Endothelial cell of umbilical vein (primary cell): ENCODE measurements at regions not wholly inside any gene's neighbourhood (a gene's known extent, or its start where the extent isn't known, plus 50 kb on each side); places are given as distances from the start of the nearest gene placed in this dataset.

ENCODE experiments used
- BruUV-seq: library from RNA; stranded (reverse); fragments of 400-500 nt; replicated peaks from 2 replicates; lab custom pipeline; 2021; lab: Mats Ljungman, UMichigan
- CTCF ChIA-PET: fragments of 300-600, 350-600 bp; sonication (Branson Sonifier 250); formaldehyde crosslinking; loops from one replicate; lab custom pipeline; 2021; ENCODE audit warnings: antibody characterized with exemption, inconsistent platforms; lab: Charles Lee
- POLR2A ChIA-PET: fragments of 300-600, 350-600 bp; sonication (Branson Sonifier 250); formaldehyde crosslinking; loops from one replicate; lab custom pipeline; 2021; ENCODE audit warnings: antibody characterized with exemption, inconsistent platforms; lab: Charles Lee
- DNase-seq: peaks from one replicate; pipeline ENCODE4 v3.0.0-alpha.2; 2011; ENCODE audit warnings: low read depth, low spot score
- FAIRE-seq: peaks from 2 replicates; lab custom pipeline; 2011; peaks lifted over from hg19 to GRCh38; lab: Jason Lieb, UNC
- H2AFZ ChIP-seq: 2 replicates; pipeline ENCODE4 v1.6.0; 2012; ENCODE audit warnings: low read depth, low read length, control low read depth, inconsistent platforms
- H3K27ac ChIP-seq: 2 replicates; pipeline ENCODE4 v1.5.1; 2011; ENCODE audit warnings: low read depth, mild to moderate bottlenecking, control low read depth, low read length, moderate library complexity; ENCODE audit not compliant: insufficient read depth
- H3K27me3 ChIP-seq, 2 experiments: 2 replicates each; pipeline versions ENCODE4 v1.6.0 to v1.6.1; 2011; ENCODE audit warnings: low read length in 2 of 2, mixed read lengths in 1 of 2; ENCODE audit not compliant: control insufficient read depth in 2 of 2, insufficient read depth in 2 of 2
- H3K36me3 ChIP-seq, 2 experiments: 2 replicates in 1 of 2; 3 replicates in 1 of 2; pipeline ENCODE4 v1.5.1; 2011; ENCODE audit warnings: low read length in 2 of 2, mild to moderate bottlenecking in 1 of 2, moderate library complexity in 1 of 2; ENCODE audit not compliant: control insufficient read depth in 2 of 2, insufficient read depth in 2 of 2; ENCODE audit errors: extremely low read depth in 1 of 2
- H3K4me1 ChIP-seq: 3 replicates; pipeline ENCODE4 v1.5.1; 2011; ENCODE audit warnings: mild to moderate bottlenecking, low read length; ENCODE audit not compliant: control insufficient read depth, insufficient read depth; ENCODE audit errors: extremely low read depth
- H3K4me2 ChIP-seq: 2 replicates; pipeline ENCODE4 v1.6.1; 2011; ENCODE audit warnings: low read length, control low read depth, mixed read lengths; ENCODE audit not compliant: insufficient read depth
- H3K4me3 ChIP-seq, 3 experiments: fragments of 200-600 bp in 1 of 3; sonication (generic), shearing (Covaris generic) in 1 of 3; replicated peaks in 1 of 3; 2 replicates each; pipeline ENCODE4 v1.5.1; 2011 to 2016; ENCODE audit warnings: control low read depth in 3 of 3, low read length in 3 of 3, mild to moderate bottlenecking in 2 of 3, inconsistent platforms in 1 of 3, low read depth in 1 of 3, moderate library complexity in 1 of 3; ENCODE audit not compliant: insufficient read depth in 1 of 3
- H3K79me2 ChIP-seq: 2 replicates; pipeline ENCODE4 v1.6.0; 2012; ENCODE audit warnings: low read length, inconsistent platforms; ENCODE audit not compliant: control insufficient read depth, insufficient read depth
- H3K9ac ChIP-seq: replicated peaks from 2 replicates; pipeline ENCODE3; 2011; ENCODE audit warnings: low read length, control low read depth; ENCODE audit not compliant: insufficient read depth; ENCODE audit errors: extremely low read depth
- H3K9me1 ChIP-seq: replicated peaks from 3 replicates; pipeline ENCODE4 v1.6.0; 2011; ENCODE audit warnings: mild to moderate bottlenecking, low read length; ENCODE audit not compliant: control insufficient read depth, insufficient read depth; ENCODE audit errors: extremely low read depth
- H3K9me3 ChIP-seq: replicated peaks from 2 replicates; pipeline ENCODE4 v1.5.1; 2012; ENCODE audit warnings: low read length, inconsistent platforms; ENCODE audit not compliant: control insufficient read depth, insufficient read depth
- H4K20me1 ChIP-seq: replicated peaks from 2 replicates; pipeline ENCODE3; 2011; ENCODE audit warnings: mild to moderate bottlenecking, low read length; ENCODE audit not compliant: control insufficient read depth, insufficient read depth; ENCODE audit errors: extremely low read depth
- EZH2 ChIP-seq: IDR thresholded peaks from 2 replicates; pipeline ENCODE4 v1.6.1; 2012; ENCODE audit warnings: borderline replicate concordance, low read depth, mild to moderate bottlenecking, moderate library complexity, low read length, inconsistent platforms; ENCODE audit not compliant: severe bottlenecking
- FOS ChIP-seq: IDR thresholded peaks from 2 replicates; pipeline ENCODE4 v1.6.1; 2011; ENCODE audit warnings: mild to moderate bottlenecking, low read length, moderate library complexity, borderline replicate concordance; ENCODE audit not compliant: insufficient read depth
- GATA2 ChIP-seq: IDR thresholded peaks from 2 replicates; pipeline ENCODE4 v1.7.0; 2011; ENCODE audit warnings: low read depth, mild to moderate bottlenecking, moderate library complexity, mixed read lengths, low read length; ENCODE audit not compliant: insufficient read length, insufficient read depth
- JUN ChIP-seq: IDR thresholded peaks from 2 replicates; pipeline ENCODE4 v1.6.1; 2011; ENCODE audit warnings: borderline replicate concordance, low read depth; ENCODE audit not compliant: insufficient read length, insufficient read depth
- MYC ChIP-seq: IDR thresholded peaks from one replicate; pipeline ENCODE4 v1.6.1; 2011; ENCODE audit warnings: mild to moderate bottlenecking, low read depth, low read length
- POLR2A ChIP-seq: IDR thresholded peaks from 2 replicates; pipeline ENCODE4 v1.6.1; 2012; ENCODE audit warnings: low read depth, mild to moderate bottlenecking, control low read depth, low read length
- POLR2AphosphoS5 ChIP-seq: IDR thresholded peaks from 2 replicates; pipeline ENCODE4 v1.6.1; 2012; ENCODE audit warnings: low read depth, mild to moderate bottlenecking, control low read depth, low read length, moderate library complexity; ENCODE audit not compliant: insufficient read depth
- dilution Hi-C: fragments of 300-500 bp; cut with MboI; formaldehyde crosslinking; loops from one replicate; pipeline ENCODE4 v1.15.0; 2019; ENCODE audit warnings: low sequenced_read_pairs; ENCODE audit not compliant: extremely low pct_ligation_motif_present
- intact Hi-C: fragments of 100-400 bp; cut with micrococcal nuclease; formaldehyde crosslinking; loops from one replicate; pipeline ENCODE4 v1.10.0; 2022
- TF ChIP-seq, protein P1 (sequence below): IDR thresholded peaks from 2 replicates; pipeline ENCODE4 v1.6.1; 2011; ENCODE audit not compliant: insufficient read depth, insufficient read length
- TF ChIP-seq, protein P2 (sequence below), 2 donors: IDR thresholded peaks; 1 replicate in 1 of 2; 2 replicates in 1 of 2; pipeline ENCODE4 v1.5.1; 2011; ENCODE audit warnings: low read length in 2 of 2, mild to moderate bottlenecking in 2 of 2, moderate library complexity in 2 of 2, control low read depth in 1 of 2, inconsistent platforms in 1 of 2, low read depth in 1 of 2; ENCODE audit not compliant: insufficient read depth in 1 of 2; ENCODE audit errors: extremely low read depth in 1 of 2

DNA sequence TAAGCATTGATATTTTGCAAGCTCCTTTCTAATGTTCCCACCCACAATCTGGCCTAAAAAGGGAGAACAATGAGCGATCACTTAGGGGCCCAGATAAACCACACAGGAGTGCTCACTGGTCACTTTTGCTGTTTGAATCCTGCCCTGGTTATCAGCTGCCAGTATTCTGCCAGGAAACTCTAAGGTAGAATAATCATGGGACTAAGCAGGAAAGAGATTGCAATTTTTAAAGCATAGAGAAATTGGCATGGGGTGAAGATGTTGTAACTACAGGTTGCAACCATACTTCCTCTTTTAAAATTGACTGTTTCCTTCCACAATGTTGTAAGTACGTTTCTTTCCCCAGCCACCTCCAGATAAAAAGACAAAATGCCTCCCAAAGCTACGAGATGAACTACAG is 251.2 kb upstream of the CDH11 start:
- CTCF ChIA-PET = interaction anchor here (1.4 kb wide), 1 partner anchor 9 kb away, joined by 3 read pairs; no protein-coding TSS in a partner anchor
- H3K9me3 ChIP-seq = no peaks in the 10 kb centered on the region
- no peak overlapping the region for H3K4me2 ChIP-seq
- no peaks in the 10 kb centered on the region for H3K36me3 ChIP-seq
- TF ChIP-seq EZH2 = no peak
- TF ChIP-seq FOS = no peak
- no peak for TF ChIP-seq GATA2
- no peak for TF ChIP-seq JUN
- no peak for TF ChIP-seq POLR2AphosphoS5
- TF ChIP-seq MYC = no peak
- TF ChIP-seq, protein P1, sequence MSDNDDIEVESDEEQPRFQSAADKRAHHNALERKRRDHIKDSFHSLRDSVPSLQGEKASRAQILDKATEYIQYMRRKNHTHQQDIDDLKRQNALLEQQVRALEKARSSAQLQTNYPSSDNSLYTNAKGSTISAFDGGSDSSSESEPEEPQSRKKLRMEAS = no peak
- TF ChIP-seq, protein P2, sequence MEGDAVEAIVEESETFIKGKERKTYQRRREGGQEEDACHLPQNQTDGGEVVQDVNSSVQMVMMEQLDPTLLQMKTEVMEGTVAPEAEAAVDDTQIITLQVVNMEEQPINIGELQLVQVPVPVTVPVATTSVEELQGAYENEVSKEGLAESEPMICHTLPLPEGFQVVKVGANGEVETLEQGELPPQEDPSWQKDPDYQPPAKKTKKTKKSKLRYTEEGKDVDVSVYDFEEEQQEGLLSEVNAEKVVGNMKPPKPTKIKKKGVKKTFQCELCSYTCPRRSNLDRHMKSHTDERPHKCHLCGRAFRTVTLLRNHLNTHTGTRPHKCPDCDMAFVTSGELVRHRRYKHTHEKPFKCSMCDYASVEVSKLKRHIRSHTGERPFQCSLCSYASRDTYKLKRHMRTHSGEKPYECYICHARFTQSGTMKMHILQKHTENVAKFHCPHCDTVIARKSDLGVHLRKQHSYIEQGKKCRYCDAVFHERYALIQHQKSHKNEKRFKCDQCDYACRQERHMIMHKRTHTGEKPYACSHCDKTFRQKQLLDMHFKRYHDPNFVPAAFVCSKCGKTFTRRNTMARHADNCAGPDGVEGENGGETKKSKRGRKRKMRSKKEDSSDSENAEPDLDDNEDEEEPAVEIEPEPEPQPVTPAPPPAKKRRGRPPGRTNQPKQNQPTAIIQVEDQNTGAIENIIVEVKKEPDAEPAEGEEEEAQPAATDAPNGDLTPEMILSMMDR (IDR thresholded peaks at IDR 0.05; ENCODE audit: extremely low read depth in 1 of 2, insufficient read depth in 1 of 2, low read depth in 1 of 2, low read length in 2 of 2) = no peak
- no peak for TF ChIP-seq POLR2A
- no peaks in the 10 kb centered on the region for H3K27me3 ChIP-seq
- no peaks in the 10 kb centered on the region for H3K9me1 ChIP-seq
- no peak for DNase-seq
- no peak overlapping the region for H3K27ac ChIP-seq
- POLR2A ChIA-PET = no interaction called here
- FAIRE-seq = no peak
- H2AFZ ChIP-seq = no peak overlapping the region
- intact Hi-C loops (no loop called here), dilution Hi-C loops (no loop called here)
- no TSS peak for BruUV-seq
- H3K4me3 ChIP-seq = no peak overlapping the region
- no peaks in the 10 kb centered on the region for H3K79me2 ChIP-seq
- no peaks in the 10 kb centered on the region for H4K20me1 ChIP-seq
- no peak overlapping the region for H3K9ac ChIP-seq
- peaks cover 5% of the 10 kb centered on the region for H3K4me1 ChIP-seq
